ENCODE measurements at regions not wholly inside any gene's neighbourhood (a gene's known extent, or its start where the extent isn't known, plus 50 kb on each side); places are given as distances from the start of the nearest gene placed in this dataset.
"Not testable (repeated sequence)": the region's sequence is repeated elsewhere in the genome, so short reads cannot be mapped to it uniquely, and the experiment has no call there.

DNA sequence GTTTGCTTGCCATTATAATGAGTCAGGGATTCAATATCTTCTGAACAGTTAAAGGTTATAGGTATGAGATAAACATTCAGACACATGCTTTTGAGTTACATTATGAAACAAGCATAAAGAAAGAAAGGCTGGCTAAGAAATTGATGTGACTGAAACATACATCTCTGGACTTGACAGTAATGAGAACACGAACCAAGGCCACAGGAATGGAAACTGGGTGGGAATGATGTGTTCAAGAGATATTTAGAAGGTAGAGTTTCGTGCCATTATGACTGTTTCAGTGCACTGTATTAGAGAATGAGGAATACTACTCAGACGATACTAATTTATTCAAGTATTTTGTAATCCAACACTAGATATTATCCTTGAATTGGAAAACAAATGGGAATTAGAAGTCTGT lies 332.1 kb upstream of the MAGI2 start:
- no peaks in the 10 kb centered on the region for H3K27me3 ChIP-seq (ENCODE audit: control insufficient read depth in 1 of 2, insufficient read depth in 2 of 2, low read length in 2 of 2)
- H3K9ac ChIP-seq (ENCODE audit: low read length in 2 of 2) = no peak overlapping the region
- H3K36me3 ChIP-seq (ENCODE audit: control insufficient read depth in 2 of 2, insufficient read depth in 2 of 2, low read length in 2 of 2) = no peaks in the 10 kb centered on the region
- no peak overlapping the region for H3K4me3 ChIP-seq (ENCODE audit: low read length in 2 of 2)
- H3K27ac ChIP-seq (ENCODE audit: low read length) = no peak overlapping the region
- H3K9me3 ChIP-seq (ENCODE audit: control insufficient read depth in 2 of 2, low read length in 2 of 2) = no peaks in the 10 kb centered on the region
- H3K4me1 ChIP-seq (ENCODE audit: control insufficient read depth, insufficient read depth, low read length) = no peaks in the 10 kb centered on the region

DNA sequence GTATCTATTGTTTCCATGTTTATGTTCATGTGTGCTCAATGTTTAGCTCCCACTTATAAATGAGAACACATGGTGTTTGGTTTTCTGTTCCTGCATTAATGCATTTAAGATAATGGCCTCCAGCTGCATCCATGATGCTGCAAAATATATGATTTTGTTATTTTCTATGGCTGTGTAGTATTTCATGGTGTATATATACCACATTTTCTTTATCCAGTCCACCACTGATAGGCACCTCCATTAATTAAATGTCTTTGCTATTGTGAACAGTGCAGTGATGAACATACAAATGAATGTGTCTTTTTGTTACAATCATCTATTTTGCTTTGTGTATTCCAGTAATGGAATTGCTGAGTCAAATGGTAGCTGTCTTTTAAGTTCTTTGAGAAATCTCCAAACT lies 329.4 kb upstream of the MAGI2 start:
- H3K9ac ChIP-seq (ENCODE audit: low read length in 2 of 2) = no peak overlapping the region
- no peaks in the 10 kb centered on the region for H3K4me1 ChIP-seq (ENCODE audit: control insufficient read depth, insufficient read depth, low read length)
- H3K4me3 ChIP-seq (ENCODE audit: low read length in 2 of 2) = no peak overlapping the region
- H3K36me3 ChIP-seq (ENCODE audit: control insufficient read depth in 2 of 2, insufficient read depth in 2 of 2, low read length in 2 of 2) = no peaks in the 10 kb centered on the region
- H3K9me3 ChIP-seq (ENCODE audit: control insufficient read depth in 2 of 2, low read length in 2 of 2) = no peaks in the 10 kb centered on the region
- H3K27ac ChIP-seq (ENCODE audit: low read length) = no peak overlapping the region
- H3K27me3 ChIP-seq (ENCODE audit: control insufficient read depth in 1 of 2, insufficient read depth in 2 of 2, low read length in 2 of 2) = no peaks in the 10 kb centered on the region

DNA sequence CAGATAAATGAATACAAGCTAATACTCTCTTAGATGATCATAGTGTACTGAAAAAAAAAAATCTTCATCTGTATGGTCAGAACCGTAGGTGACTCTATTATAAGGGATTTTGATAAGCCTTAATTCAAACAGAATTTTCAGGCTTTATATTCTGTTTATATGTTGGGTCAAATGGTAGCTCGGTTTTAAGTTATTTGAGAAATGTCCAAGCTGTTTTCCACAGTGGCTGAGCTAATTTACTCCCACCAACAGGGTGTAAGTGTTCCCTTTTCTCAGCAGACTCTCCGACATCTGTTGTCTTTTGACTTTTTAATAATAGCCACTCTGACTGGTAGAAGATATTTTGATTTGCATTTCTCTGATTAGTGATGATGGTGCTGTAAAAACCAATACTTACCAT lies 328.8 kb upstream of the MAGI2 start:
- Histone ChIP-seq H3K36me3 (ENCODE audit: control insufficient read depth in 2 of 2, insufficient read depth in 2 of 2, low read length in 2 of 2) (no peaks in the 10 kb centered on the region), H3K9ac (ENCODE audit: low read length in 2 of 2) (no peak overlapping the region), H3K4me3 (ENCODE audit: low read length in 2 of 2) (no peak overlapping the region), H3K27ac (ENCODE audit: low read length) (no peak overlapping the region), H3K4me1 (ENCODE audit: control insufficient read depth, insufficient read depth, low read length) (no peaks in the 10 kb centered on the region), H3K9me3 (ENCODE audit: control insufficient read depth in 2 of 2, low read length in 2 of 2) (no peaks in the 10 kb centered on the region), H3K27me3 (ENCODE audit: control insufficient read depth in 1 of 2, insufficient read depth in 2 of 2, low read length in 2 of 2) (no peaks in the 10 kb centered on the region)

DNA sequence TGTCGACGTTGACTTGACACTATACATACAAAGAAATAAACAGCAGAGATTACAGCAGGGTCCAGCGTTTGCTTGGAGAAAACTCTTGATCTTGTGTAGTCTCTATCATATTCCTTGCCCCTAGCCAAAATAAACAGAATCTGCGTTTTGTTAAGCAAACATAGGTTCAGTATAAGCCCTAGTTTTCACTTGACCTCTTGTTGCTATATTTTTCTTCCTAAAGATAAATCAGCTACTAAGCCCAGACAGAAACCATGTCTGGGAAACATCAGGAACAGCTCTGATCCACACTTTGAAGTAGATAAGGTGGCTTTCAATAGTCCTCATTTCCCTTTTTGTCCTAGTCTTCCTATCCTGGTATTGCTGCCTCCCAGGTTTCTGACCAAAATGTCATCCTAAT lies 328.2 kb upstream of the MAGI2 start:
- Histone ChIP-seq H3K9ac (ENCODE audit: low read length in 2 of 2) (no peak overlapping the region), H3K27ac (ENCODE audit: low read length) (no peak overlapping the region), H3K4me3 (ENCODE audit: low read length in 2 of 2) (no peak overlapping the region), H3K27me3 (ENCODE audit: control insufficient read depth in 1 of 2, insufficient read depth in 2 of 2, low read length in 2 of 2) (no peaks in the 10 kb centered on the region), H3K9me3 (ENCODE audit: control insufficient read depth in 2 of 2, low read length in 2 of 2) (no peaks in the 10 kb centered on the region), H3K36me3 (ENCODE audit: control insufficient read depth in 2 of 2, insufficient read depth in 2 of 2, low read length in 2 of 2) (no peaks in the 10 kb centered on the region), H3K4me1 (ENCODE audit: control insufficient read depth, insufficient read depth, low read length) (no peaks in the 10 kb centered on the region)

DNA sequence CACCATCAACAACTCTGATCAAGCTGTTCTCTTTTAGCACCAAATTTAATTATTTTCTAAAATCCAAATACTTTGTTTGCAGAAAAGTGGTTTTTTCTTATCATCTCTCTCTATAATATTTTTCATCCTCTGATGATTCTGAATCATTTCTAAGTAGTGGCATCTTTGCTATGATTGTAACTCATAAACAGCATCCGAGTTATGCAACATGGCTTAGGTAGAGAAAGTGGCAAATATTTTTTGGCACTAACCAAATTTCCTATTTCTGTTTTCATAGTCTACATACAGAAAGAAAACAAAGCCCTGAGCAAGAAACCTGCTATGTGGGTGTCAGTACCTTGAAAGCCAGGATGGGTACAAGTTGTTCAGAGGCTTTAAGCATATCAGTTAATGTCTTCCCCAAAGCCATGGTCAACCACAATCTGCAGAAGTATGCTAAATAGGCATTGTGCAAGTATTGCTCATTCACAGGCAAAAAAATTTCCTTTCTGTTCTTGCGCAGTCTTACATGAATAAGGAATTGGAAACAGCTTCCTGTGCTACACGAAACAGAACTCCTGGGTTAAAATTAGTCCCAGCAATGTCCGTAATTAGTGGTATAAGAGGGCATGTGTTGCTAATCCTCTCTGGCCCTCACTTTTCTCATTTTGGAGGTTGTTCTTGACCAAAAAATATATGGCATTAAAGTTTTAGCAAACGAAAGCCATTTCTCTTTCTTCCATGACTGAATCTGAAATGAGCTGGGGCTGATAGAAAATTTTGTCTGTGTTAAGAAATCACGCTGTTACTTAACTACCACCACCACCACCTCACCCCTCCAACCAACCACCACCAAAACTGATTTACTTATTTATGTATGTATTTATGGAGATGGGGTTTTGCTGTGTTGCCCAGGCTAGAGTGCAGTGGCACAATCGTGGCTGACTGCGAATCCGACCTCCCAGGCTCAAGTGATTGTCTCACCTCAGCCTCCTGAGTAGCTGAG lies 325.6 kb upstream of the MAGI2 start:
- no peaks in the 10 kb centered on the region for H3K36me3 ChIP-seq (ENCODE audit: control insufficient read depth in 2 of 2, insufficient read depth in 2 of 2, low read length in 2 of 2)
- H3K27ac ChIP-seq (ENCODE audit: low read length) = no peak overlapping the region
- no peak overlapping the region for H3K9ac ChIP-seq (ENCODE audit: low read length in 2 of 2)
- no peaks in the 10 kb centered on the region for H3K9me3 ChIP-seq (ENCODE audit: control insufficient read depth in 2 of 2, low read length in 2 of 2)
- no peaks in the 10 kb centered on the region for H3K27me3 ChIP-seq (ENCODE audit: control insufficient read depth in 1 of 2, insufficient read depth in 2 of 2, low read length in 2 of 2)
- H3K4me3 ChIP-seq (ENCODE audit: low read length in 2 of 2) = no peak overlapping the region
- H3K4me1 ChIP-seq (ENCODE audit: control insufficient read depth, insufficient read depth, low read length) = no peaks in the 10 kb centered on the region

DNA sequence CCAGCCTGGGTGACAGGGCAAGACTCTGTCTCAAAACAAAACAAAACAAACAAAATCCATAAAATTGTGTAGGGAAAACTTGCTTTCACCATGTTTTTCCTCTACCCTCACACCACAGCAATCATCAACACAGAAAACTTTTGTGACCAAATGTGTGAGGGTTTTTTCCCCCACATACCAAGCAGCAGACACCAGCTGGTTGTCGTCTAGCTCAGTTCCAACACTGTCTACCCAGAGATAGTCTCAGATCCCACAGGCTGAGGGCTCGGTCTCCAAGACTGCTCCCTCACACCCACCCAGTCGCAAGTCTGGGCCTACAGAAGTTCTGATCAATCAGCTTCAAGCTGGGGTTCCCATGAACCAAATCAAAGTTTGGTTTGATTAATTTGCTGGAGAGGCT lies 322.4 kb upstream of the MAGI2 start:
- no peak overlapping the region for H3K4me3 ChIP-seq (ENCODE audit: low read length in 2 of 2)
- no peaks in the 10 kb centered on the region for H3K27me3 ChIP-seq (ENCODE audit: control insufficient read depth in 1 of 2, insufficient read depth in 2 of 2, low read length in 2 of 2)
- no peaks in the 10 kb centered on the region for H3K36me3 ChIP-seq (ENCODE audit: control insufficient read depth in 2 of 2, insufficient read depth in 2 of 2, low read length in 2 of 2)
- no peaks in the 10 kb centered on the region for H3K9me3 ChIP-seq (ENCODE audit: control insufficient read depth in 2 of 2, low read length in 2 of 2)
- H3K4me1 ChIP-seq (ENCODE audit: control insufficient read depth, insufficient read depth, low read length) = no peaks in the 10 kb centered on the region
- H3K9ac ChIP-seq (ENCODE audit: low read length in 2 of 2) = no peak overlapping the region
- no peak overlapping the region for H3K27ac ChIP-seq (ENCODE audit: low read length)

DNA sequence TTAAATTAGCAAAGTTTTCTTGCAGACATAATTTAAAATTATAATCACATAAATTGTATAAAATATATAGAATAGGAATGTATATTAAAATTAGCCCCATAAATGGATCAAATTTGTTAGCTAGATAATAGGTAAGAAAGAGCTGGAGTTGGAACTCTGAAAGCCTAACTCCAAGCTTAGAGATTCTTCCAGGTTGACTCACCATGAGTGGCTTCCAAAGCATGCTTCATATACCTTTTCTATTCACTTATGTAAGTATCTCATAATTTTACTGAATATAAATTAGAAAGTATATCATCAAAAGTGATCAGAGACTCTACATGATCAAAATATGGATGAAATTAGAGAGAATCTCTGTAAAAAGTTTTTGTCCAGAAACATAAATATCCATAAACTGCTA lies 320.7 kb upstream of the MAGI2 start:
- H3K27ac ChIP-seq (ENCODE audit: low read length) = no peak overlapping the region
- no peak overlapping the region for H3K9ac ChIP-seq (ENCODE audit: low read length in 2 of 2)
- H3K4me3 ChIP-seq (ENCODE audit: low read length in 2 of 2) = no peak overlapping the region
- H3K27me3 ChIP-seq (ENCODE audit: control insufficient read depth in 1 of 2, insufficient read depth in 2 of 2, low read length in 2 of 2) = no peaks in the 10 kb centered on the region
- no peaks in the 10 kb centered on the region for H3K9me3 ChIP-seq (ENCODE audit: control insufficient read depth in 2 of 2, low read length in 2 of 2)
- no peaks in the 10 kb centered on the region for H3K36me3 ChIP-seq (ENCODE audit: control insufficient read depth in 2 of 2, insufficient read depth in 2 of 2, low read length in 2 of 2)
- H3K4me1 ChIP-seq (ENCODE audit: control insufficient read depth, insufficient read depth, low read length) = no peaks in the 10 kb centered on the region

DNA sequence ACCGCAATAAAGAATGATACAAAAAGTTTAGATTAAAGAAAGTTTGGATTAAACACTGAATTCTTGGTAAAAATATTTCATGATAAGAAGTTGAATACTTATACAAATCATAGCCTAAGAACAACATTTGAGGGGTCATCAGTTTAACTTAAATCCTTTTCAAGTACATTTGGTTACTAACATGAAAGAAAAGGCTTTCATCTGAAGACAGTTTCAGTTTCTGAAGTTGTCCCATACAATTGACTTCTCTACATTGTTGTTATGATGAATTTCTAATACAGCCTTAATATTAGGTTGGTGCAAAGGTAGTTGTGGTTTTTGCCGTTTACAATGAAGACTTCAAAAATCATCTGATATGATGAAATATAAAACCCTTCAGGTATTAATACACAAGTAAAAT lies 317.5 kb upstream of the MAGI2 start:
- Histone ChIP-seq H3K9ac (ENCODE audit: low read length in 2 of 2) (no peak overlapping the region), H3K4me1 (ENCODE audit: control insufficient read depth, insufficient read depth, low read length) (no peaks in the 10 kb centered on the region), H3K36me3 (ENCODE audit: control insufficient read depth in 2 of 2, insufficient read depth in 2 of 2, low read length in 2 of 2) (no peaks in the 10 kb centered on the region), H3K27me3 (ENCODE audit: control insufficient read depth in 1 of 2, insufficient read depth in 2 of 2, low read length in 2 of 2) (no peaks in the 10 kb centered on the region), H3K9me3 (ENCODE audit: control insufficient read depth in 2 of 2, low read length in 2 of 2) (no peaks in the 10 kb centered on the region), H3K27ac (ENCODE audit: low read length) (no peak overlapping the region), H3K4me3 (ENCODE audit: low read length in 2 of 2) (no peak overlapping the region)

- Histone ChIP-seq H3K27me3 (ENCODE audit: control insufficient read depth in 1 of 2, insufficient read depth in 2 of 2, low read length in 2 of 2) (no peaks in the 10 kb centered on the region), H3K9me3 (ENCODE audit: control insufficient read depth in 2 of 2, low read length in 2 of 2) (no peaks in the 10 kb centered on the region), H3K4me1 (ENCODE audit: control insufficient read depth, insufficient read depth, low read length) (no peaks in the 10 kb centered on the region), H3K4me3 (ENCODE audit: low read length in 2 of 2) (no peak overlapping the region), H3K9ac (ENCODE audit: low read length in 2 of 2) (no peak overlapping the region), H3K27ac (ENCODE audit: low read length) (no peak overlapping the region), H3K36me3 (ENCODE audit: control insufficient read depth in 2 of 2, insufficient read depth in 2 of 2, low read length in 2 of 2) (no peaks in the 10 kb centered on the region)
These were observed 316.6 kb upstream of the MAGI2 start for GRCh38 chr7:79770063-79770462.

DNA sequence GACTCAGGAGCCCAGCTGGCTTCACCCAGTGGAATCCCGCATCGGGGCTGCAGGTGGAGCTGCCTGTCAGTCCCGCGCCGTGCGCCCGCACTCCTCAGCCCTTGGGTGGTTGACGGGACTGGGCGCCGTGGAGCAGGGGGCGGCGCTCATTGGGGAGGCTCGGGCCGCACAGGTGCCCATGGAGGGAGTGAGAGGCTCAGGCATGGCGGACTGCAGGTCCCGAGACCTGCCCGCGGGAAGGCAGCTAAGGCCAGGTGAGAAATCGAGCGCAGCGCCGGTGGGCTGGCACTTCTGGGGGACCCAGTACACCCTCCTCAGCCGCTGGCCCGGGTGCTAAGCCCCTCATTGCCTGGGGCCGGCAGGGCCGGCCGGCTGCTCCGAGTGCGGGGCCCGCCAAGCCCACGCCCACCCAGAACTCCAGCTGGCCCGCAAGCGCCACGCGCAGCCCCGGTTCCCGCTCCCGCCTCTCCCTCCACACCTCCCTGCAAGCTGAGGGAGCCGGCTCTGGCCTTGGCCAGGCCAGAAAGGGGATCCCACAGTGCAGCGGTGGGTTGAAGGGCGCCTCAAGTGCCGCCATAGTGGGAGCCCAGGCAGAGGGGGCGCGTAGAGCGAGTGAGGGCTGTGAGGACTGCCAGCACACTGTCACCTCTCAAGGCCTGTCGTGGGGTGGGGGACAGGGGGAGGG lies 314.6 kb upstream of the MAGI2 start:
- H3K4me3 ChIP-seq (ENCODE audit: low read length in 2 of 2); H3K36me3 ChIP-seq (ENCODE audit: control insufficient read depth in 2 of 2, insufficient read depth in 2 of 2, low read length in 2 of 2); H3K9me3 ChIP-seq (ENCODE audit: control insufficient read depth in 2 of 2, low read length in 2 of 2); H3K27me3 ChIP-seq (ENCODE audit: control insufficient read depth in 1 of 2, insufficient read depth in 2 of 2, low read length in 2 of 2); H3K9ac ChIP-seq (ENCODE audit: low read length in 2 of 2); H3K4me1 ChIP-seq (ENCODE audit: control insufficient read depth, insufficient read depth, low read length); H3K27ac ChIP-seq (ENCODE audit: low read length): not testable (repeated sequence)

DNA sequence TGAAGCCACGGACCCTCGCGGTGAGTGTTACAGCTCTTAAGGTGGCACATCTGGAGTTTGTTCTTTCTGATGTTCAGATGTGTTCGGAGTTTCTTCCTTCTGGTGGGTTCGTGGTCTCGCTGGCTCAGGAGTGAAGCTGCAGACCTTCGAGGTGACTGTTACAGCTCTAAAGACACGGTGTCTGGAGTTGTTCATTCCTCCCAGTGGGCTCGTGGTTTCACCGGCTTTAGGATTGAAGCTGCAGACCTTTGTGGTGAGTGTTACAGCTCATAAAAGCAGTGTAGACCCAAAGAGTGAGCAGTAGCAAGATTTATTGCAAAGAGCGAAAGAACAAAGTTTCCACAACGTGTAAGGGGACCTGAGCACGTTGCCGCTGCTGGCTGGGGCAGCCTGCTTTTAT lies 313.7 kb upstream of the MAGI2 start:
- H3K9ac ChIP-seq (ENCODE audit: low read length in 2 of 2); H3K27ac ChIP-seq (ENCODE audit: low read length); H3K27me3 ChIP-seq (ENCODE audit: control insufficient read depth in 1 of 2, insufficient read depth in 2 of 2, low read length in 2 of 2); H3K4me3 ChIP-seq (ENCODE audit: low read length in 2 of 2); H3K9me3 ChIP-seq (ENCODE audit: control insufficient read depth in 2 of 2, low read length in 2 of 2); H3K36me3 ChIP-seq (ENCODE audit: control insufficient read depth in 2 of 2, insufficient read depth in 2 of 2, low read length in 2 of 2); H3K4me1 ChIP-seq (ENCODE audit: control insufficient read depth, insufficient read depth, low read length): not testable (repeated sequence)

All from stomach smooth muscle (tissue), 2 donors.